GM23338 (cell line): ENCODE measurements at regions not wholly inside any gene's neighbourhood (a gene's known extent, or its start where the extent isn't known, plus 50 kb on each side); places are given as distances from the start of the nearest gene placed in this dataset.

Experiments used
- ATAC-seq: fragments of 200-7000 bp; cut with Tn5 transposase; 3 replicates; pipeline ENCODE4 v1.9.1; 2020
- DNase-seq: peaks from one replicate; pipeline ENCODE4 v3.0.0-alpha.2; 2015; ENCODE audit warnings: low spot score
- H2AFZ ChIP-seq: fragments of 200-600 bp; sonication (generic); 2 replicates; pipeline ENCODE4 v1.8.0; 2016; ENCODE audit warnings: antibody characterized with exemption, mild to moderate bottlenecking, moderate library complexity
- H3F3A ChIP-seq: fragments of 200-600 bp; sonication (generic); replicated peaks from 2 replicates; pipeline ENCODE4 v1.8.0; 2017; ENCODE audit warnings: antibody characterized with exemption, mixed run types, low read depth
- H3K27ac ChIP-seq: fragments of 200-600 bp; sonication (generic); 2 replicates; pipeline ENCODE4 v1.6.1; 2016; ENCODE audit warnings: low read depth
- H3K27me3 ChIP-seq: fragments of 200-600 bp; sonication (generic); 2 replicates; pipeline ENCODE4 v1.8.0; 2016; ENCODE audit warnings: mild to moderate bottlenecking, mixed run types, moderate library complexity; ENCODE audit not compliant: insufficient read depth
- H3K36me3 ChIP-seq: fragments of 200-600 bp; sonication (generic); 2 replicates; pipeline ENCODE4 v1.8.0; 2016; ENCODE audit warnings: mild to moderate bottlenecking; ENCODE audit not compliant: insufficient read depth
- H3K4me1 ChIP-seq: fragments of 200-600 bp; sonication (generic); 2 replicates; pipeline ENCODE4 v1.8.0; 2016; ENCODE audit warnings: mild to moderate bottlenecking, moderate library complexity; ENCODE audit not compliant: insufficient read depth
- H3K4me2 ChIP-seq: fragments of 200-600 bp; sonication (generic); 2 replicates; pipeline ENCODE4 v1.7.1; 2017; ENCODE audit warnings: mixed run types
- H3K4me3 ChIP-seq: fragments of 200-600 bp; sonication (generic); 2 replicates; pipeline ENCODE4 v1.6.1; 2016; ENCODE audit warnings: mixed run types
- H3K79me2 ChIP-seq: fragments of 200-600 bp; sonication (generic); replicated peaks from 2 replicates; pipeline ENCODE4 v1.8.0; 2017; ENCODE audit warnings: mild to moderate bottlenecking; ENCODE audit not compliant: insufficient read depth
- H3K9me2 ChIP-seq: fragments of 200-600 bp; sonication (generic); 2 replicates; pipeline ENCODE4 v1.8.0; 2017; ENCODE audit not compliant: insufficient read depth
- H4K20me1 ChIP-seq: fragments of 200-600 bp; sonication (generic); replicated peaks from 2 replicates; pipeline ENCODE4 v1.8.0; 2017; ENCODE audit warnings: mild to moderate bottlenecking; ENCODE audit not compliant: insufficient read depth
- H3K27ac Mint-ChIP-seq: 2 replicates; pipeline ENCODE4 v1.8.0; 2020; ENCODE audit warnings: inconsistent platforms, mild to moderate bottlenecking, moderate library complexity, mixed read lengths
- H3K27me3 Mint-ChIP-seq: 3 replicates; pipeline ENCODE4 v1.8.0; 2022; ENCODE audit warnings: low read depth, mild to moderate bottlenecking, moderate library complexity, mixed read lengths, inconsistent platforms; ENCODE audit not compliant: insufficient read depth, poor library complexity
- H3K36me3 Mint-ChIP-seq: 3 replicates; pipeline ENCODE4 v1.8.0; 2021; ENCODE audit warnings: low read depth, mild to moderate bottlenecking, inconsistent platforms, moderate library complexity, mixed read lengths
- H3K4me1 Mint-ChIP-seq: 3 replicates; pipeline ENCODE4 v1.8.0; 2020; ENCODE audit warnings: mild to moderate bottlenecking, inconsistent platforms, mixed read lengths
- H3K4me3 Mint-ChIP-seq: 3 replicates; pipeline ENCODE4 v1.8.0; 2021; ENCODE audit warnings: moderate library complexity, mild to moderate bottlenecking, inconsistent platforms, mixed read lengths
- H3K9me3 Mint-ChIP-seq: 3 replicates; pipeline ENCODE4 v1.8.0; 2020; ENCODE audit warnings: moderate library complexity, mild to moderate bottlenecking, inconsistent platforms, mixed read lengths
- EZH2 ChIP-seq: fragments of 200-600 bp; sonication (generic); IDR thresholded peaks from one replicate; pipeline ENCODE4 v1.8.0; 2017; ENCODE audit warnings: antibody characterized with exemption, mild to moderate bottlenecking, low read depth; ENCODE audit not compliant: unreplicated experiment
- JUNB ChIP-seq: IDR thresholded peaks from one replicate; pipeline ENCODE4 v1.6.1; 2016; ENCODE audit warnings: antibody characterized with exemption; ENCODE audit not compliant: unreplicated experiment
- POLR2AphosphoS5 ChIP-seq: IDR thresholded peaks from 2 replicates; pipeline ENCODE4 v1.6.1; 2016; ENCODE audit warnings: antibody characterized with exemption, low read depth
- STAT1 ChIP-seq: IDR thresholded peaks from one replicate; pipeline ENCODE4 v1.6.1; 2016; ENCODE audit warnings: antibody characterized with exemption; ENCODE audit not compliant: unreplicated experiment
- ZNF331 ChIP-seq: fragments of 250-450 bp; sonication (Bioruptor Pico); IDR thresholded peaks from 2 replicates; pipeline ENCODE4 v1.5.0; 2020; ENCODE audit warnings: low read depth, mild to moderate bottlenecking, moderate library complexity
- TF ChIP-seq, protein P1 (sequence below): fragments of 250-450 bp; sonication (Bioruptor Pico); IDR thresholded peaks from 2 replicates; pipeline ENCODE4 v1.5.0; 2020; ENCODE audit warnings: mild to moderate bottlenecking, moderate library complexity
- TF ChIP-seq, protein P2 (sequence below): IDR thresholded peaks from 2 replicates; pipeline ENCODE4 v1.6.1; 2016; ENCODE audit warnings: antibody characterized with exemption
- TF ChIP-seq, protein P3 (sequence below): IDR thresholded peaks from one replicate; pipeline ENCODE4 v1.6.1; 2018; ENCODE audit warnings: antibody characterized with exemption; ENCODE audit not compliant: unreplicated experiment
- TF ChIP-seq, protein P4 (sequence below), 2 experiments: fragments of 200-600 bp in 1 of 2; sonication (generic) in 1 of 2; conservative IDR thresholded peaks; 2 replicates each; pipeline versions ENCODE4 v1.5.1 to v1.6.1; 2016 to 2017; ENCODE audit warnings: antibody characterized with exemption in 2 of 2, low read depth in 2 of 2, mild to moderate bottlenecking in 2 of 2, moderate library complexity in 1 of 2

DNA sequence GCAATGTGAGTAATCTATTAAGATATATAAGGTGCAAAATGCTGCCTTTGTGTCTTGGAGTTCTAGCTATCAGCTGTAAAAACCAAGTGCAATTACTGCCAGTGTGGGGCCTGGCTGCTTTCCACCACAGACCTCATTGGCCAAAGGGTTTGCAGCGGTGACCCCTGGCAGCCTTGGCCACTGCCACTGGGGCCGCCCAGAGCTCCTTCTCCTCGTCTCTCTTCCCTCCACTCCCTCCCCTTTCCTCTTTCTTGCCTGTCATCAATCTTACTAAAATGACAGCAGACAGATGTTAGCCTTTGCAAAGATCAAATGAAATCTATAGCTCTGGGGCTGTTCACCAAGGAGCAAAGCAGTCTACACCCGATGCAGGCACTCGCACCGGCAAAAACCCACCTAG lies 986.3 kb downstream of the BCL11A start (continued):
- TF ChIP-seq, protein P1, sequence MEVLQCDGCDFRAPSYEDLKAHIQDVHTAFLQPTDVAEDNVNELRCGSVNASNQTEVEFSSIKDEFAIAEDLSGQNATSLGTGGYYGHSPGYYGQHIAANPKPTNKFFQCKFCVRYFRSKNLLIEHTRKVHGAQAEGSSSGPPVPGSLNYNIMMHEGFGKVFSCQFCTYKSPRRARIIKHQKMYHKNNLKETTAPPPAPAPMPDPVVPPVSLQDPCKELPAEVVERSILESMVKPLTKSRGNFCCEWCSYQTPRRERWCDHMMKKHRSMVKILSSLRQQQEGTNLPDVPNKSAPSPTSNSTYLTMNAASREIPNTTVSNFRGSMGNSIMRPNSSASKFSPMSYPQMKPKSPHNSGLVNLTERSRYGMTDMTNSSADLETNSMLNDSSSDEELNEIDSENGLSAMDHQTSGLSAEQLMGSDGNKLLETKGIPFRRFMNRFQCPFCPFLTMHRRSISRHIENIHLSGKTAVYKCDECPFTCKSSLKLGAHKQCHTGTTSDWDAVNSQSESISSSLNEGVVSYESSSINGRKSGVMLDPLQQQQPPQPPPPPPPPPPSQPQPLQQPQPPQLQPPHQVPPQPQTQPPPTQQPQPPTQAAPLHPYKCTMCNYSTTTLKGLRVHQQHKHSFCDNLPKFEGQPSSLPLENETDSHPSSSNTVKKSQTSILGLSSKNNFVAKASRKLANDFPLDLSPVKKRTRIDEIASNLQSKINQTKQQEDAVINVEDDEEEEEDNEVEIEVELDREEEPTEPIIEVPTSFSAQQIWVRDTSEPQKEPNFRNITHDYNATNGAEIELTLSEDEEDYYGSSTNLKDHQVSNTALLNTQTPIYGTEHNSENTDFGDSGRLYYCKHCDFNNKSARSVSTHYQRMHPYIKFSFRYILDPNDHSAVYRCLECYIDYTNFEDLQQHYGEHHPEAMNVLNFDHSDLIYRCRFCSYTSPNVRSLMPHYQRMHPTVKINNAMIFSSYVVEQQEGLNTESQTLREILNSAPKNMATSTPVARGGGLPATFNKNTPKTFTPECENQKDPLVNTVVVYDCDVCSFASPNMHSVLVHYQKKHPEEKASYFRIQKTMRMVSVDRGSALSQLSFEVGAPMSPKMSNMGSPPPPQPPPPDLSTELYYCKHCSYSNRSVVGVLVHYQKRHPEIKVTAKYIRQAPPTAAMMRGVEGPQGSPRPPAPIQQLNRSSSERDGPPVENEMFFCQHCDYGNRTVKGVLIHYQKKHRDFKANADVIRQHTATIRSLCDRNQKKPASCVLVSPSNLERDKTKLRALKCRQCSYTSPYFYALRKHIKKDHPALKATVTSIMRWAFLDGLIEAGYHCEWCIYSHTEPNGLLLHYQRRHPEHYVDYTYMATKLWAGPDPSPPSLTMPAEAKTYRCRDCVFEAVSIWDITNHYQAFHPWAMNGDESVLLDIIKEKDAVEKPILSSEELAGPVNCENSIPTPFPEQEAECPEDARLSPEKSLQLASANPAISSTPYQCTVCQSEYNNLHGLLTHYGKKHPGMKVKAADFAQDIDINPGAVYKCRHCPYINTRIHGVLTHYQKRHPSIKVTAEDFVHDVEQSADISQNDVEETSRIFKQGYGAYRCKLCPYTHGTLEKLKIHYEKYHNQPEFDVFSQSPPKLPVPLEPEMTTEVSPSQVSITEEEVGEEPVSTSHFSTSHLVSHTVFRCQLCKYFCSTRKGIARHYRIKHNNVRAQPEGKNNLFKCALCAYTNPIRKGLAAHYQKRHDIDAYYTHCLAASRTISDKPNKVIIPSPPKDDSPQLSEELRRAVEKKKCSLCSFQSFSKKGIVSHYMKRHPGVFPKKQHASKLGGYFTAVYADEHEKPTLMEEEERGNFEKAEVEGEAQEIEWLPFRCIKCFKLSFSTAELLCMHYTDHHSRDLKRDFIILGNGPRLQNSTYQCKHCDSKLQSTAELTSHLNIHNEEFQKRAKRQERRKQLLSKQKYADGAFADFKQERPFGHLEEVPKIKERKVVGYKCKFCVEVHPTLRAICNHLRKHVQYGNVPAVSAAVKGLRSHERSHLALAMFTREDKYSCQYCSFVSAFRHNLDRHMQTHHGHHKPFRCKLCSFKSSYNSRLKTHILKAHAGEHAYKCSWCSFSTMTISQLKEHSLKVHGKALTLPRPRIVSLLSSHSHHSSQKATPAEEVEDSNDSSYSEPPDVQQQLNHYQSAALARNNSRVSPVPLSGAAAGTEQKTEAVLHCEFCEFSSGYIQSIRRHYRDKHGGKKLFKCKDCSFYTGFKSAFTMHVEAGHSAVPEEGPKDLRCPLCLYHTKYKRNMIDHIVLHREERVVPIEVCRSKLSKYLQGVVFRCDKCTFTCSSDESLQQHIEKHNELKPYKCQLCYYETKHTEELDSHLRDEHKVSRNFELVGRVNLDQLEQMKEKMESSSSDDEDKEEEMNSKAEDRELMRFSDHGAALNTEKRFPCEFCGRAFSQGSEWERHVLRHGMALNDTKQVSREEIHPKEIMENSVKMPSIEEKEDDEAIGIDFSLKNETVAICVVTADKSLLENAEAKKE (CRISPR knock-in tag), result no peak
- no peak for TF ChIP-seq EZH2
- no peak for TF ChIP-seq POLR2AphosphoS5
- TF ChIP-seq, protein P2, sequence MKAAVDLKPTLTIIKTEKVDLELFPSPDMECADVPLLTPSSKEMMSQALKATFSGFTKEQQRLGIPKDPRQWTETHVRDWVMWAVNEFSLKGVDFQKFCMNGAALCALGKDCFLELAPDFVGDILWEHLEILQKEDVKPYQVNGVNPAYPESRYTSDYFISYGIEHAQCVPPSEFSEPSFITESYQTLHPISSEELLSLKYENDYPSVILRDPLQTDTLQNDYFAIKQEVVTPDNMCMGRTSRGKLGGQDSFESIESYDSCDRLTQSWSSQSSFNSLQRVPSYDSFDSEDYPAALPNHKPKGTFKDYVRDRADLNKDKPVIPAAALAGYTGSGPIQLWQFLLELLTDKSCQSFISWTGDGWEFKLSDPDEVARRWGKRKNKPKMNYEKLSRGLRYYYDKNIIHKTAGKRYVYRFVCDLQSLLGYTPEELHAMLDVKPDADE, result no peak
- TF ChIP-seq ZNF331 (CRISPR knock-in tag), result no peak

DNA sequence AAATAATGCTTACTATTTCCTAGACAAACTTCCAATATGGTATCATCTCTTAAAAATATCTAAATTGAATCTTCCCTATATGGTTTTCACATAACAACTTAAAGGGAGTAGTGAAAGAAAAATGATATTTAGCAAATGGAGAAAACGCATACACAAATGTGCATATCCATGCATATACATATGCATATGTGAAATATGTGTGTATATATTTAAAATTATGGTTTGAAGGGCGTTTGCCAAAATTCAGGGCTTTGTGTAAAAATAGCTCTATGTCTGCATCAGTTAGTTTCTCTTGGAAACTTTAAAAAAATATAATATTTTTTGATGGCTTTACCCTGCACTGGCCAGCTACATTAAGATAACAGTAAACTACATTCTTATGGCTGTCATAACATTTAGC lies 986.7 kb downstream of the BCL11A start:
- no peaks in the 10 kb centered on the region for H3F3A ChIP-seq
- no peaks in the 10 kb centered on the region for H3K9me3 Mint-ChIP-seq
- no peak overlapping the region for H3K4me2 ChIP-seq
- H3K4me1 Mint-ChIP-seq, result peaks cover 18% of the 10 kb centered on the region
- peaks cover 2% of the 10 kb centered on the region; the same call in 1 of the 2 replicates for H3K4me1 ChIP-seq
- H3K27ac ChIP-seq, result no peak overlapping the region
- H2AFZ ChIP-seq, result no peak overlapping the region
- H3K27ac Mint-ChIP-seq, result no peak overlapping the region
- no peaks in the 10 kb centered on the region for H3K79me2 ChIP-seq
- H3K27me3 Mint-ChIP-seq, result peaks cover 3% of the 10 kb centered on the region
- no peaks in the 10 kb centered on the region for H4K20me1 ChIP-seq
- ATAC-seq, result no peak
- H3K36me3 ChIP-seq, result no peaks in the 10 kb centered on the region
- H3K4me3 Mint-ChIP-seq, result no peak overlapping the region
- DNase-seq, result no peak
- H3K36me3 Mint-ChIP-seq, result no peaks in the 10 kb centered on the region
- H3K9me2 ChIP-seq, result no peaks in the 10 kb centered on the region; the same call in 1 of the 2 replicates
- no peaks in the 10 kb centered on the region for H3K27me3 ChIP-seq
- no peak overlapping the region for H3K4me3 ChIP-seq
- TF ChIP-seq, protein P3, sequence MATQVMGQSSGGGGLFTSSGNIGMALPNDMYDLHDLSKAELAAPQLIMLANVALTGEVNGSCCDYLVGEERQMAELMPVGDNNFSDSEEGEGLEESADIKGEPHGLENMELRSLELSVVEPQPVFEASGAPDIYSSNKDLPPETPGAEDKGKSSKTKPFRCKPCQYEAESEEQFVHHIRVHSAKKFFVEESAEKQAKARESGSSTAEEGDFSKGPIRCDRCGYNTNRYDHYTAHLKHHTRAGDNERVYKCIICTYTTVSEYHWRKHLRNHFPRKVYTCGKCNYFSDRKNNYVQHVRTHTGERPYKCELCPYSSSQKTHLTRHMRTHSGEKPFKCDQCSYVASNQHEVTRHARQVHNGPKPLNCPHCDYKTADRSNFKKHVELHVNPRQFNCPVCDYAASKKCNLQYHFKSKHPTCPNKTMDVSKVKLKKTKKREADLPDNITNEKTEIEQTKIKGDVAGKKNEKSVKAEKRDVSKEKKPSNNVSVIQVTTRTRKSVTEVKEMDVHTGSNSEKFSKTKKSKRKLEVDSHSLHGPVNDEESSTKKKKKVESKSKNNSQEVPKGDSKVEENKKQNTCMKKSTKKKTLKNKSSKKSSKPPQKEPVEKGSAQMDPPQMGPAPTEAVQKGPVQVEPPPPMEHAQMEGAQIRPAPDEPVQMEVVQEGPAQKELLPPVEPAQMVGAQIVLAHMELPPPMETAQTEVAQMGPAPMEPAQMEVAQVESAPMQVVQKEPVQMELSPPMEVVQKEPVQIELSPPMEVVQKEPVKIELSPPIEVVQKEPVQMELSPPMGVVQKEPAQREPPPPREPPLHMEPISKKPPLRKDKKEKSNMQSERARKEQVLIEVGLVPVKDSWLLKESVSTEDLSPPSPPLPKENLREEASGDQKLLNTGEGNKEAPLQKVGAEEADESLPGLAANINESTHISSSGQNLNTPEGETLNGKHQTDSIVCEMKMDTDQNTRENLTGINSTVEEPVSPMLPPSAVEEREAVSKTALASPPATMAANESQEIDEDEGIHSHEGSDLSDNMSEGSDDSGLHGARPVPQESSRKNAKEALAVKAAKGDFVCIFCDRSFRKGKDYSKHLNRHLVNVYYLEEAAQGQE, result no peak
- no peak for TF ChIP-seq STAT1
- TF ChIP-seq, protein P4, sequence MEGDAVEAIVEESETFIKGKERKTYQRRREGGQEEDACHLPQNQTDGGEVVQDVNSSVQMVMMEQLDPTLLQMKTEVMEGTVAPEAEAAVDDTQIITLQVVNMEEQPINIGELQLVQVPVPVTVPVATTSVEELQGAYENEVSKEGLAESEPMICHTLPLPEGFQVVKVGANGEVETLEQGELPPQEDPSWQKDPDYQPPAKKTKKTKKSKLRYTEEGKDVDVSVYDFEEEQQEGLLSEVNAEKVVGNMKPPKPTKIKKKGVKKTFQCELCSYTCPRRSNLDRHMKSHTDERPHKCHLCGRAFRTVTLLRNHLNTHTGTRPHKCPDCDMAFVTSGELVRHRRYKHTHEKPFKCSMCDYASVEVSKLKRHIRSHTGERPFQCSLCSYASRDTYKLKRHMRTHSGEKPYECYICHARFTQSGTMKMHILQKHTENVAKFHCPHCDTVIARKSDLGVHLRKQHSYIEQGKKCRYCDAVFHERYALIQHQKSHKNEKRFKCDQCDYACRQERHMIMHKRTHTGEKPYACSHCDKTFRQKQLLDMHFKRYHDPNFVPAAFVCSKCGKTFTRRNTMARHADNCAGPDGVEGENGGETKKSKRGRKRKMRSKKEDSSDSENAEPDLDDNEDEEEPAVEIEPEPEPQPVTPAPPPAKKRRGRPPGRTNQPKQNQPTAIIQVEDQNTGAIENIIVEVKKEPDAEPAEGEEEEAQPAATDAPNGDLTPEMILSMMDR (conservative IDR thresholded peaks at IDR 0.05; ENCODE audit: low read depth in 2 of 2), result no peak
- TF ChIP-seq POLR2AphosphoS5, result no peak
- TF ChIP-seq JUNB, result no peak
